ENCODE measurements at regions not wholly inside any gene's neighbourhood (a gene's known extent, or its start where the extent isn't known, plus 50 kb on each side); places are given as distances from the start of the nearest gene placed in this dataset.

DNA sequence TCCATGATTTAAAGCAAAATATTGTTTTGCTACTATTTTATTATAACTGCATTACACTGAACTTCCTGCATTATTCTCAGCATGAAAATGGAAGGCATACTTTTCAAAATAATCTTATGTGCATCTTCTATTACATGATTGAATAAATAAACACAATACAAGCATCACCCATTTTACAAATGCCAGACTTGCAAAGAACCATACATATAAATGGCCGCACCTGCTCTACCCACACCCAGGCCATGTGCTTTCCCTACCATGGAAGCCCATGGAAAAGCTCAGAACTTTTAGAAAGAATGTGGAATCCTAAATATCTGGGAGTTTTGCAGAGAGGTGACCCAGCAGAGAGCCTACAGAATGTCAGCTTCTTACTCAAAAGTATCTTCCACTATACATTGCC, 127.2 kb downstream of the SHOX2 start:
- H3K27ac ChIP-seq = no peak overlapping the region
- TF ChIP-seq, protein P1, sequence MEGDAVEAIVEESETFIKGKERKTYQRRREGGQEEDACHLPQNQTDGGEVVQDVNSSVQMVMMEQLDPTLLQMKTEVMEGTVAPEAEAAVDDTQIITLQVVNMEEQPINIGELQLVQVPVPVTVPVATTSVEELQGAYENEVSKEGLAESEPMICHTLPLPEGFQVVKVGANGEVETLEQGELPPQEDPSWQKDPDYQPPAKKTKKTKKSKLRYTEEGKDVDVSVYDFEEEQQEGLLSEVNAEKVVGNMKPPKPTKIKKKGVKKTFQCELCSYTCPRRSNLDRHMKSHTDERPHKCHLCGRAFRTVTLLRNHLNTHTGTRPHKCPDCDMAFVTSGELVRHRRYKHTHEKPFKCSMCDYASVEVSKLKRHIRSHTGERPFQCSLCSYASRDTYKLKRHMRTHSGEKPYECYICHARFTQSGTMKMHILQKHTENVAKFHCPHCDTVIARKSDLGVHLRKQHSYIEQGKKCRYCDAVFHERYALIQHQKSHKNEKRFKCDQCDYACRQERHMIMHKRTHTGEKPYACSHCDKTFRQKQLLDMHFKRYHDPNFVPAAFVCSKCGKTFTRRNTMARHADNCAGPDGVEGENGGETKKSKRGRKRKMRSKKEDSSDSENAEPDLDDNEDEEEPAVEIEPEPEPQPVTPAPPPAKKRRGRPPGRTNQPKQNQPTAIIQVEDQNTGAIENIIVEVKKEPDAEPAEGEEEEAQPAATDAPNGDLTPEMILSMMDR (conservative IDR thresholded peaks at IDR 0.05) = no peak
- TF ChIP-seq ZFX (IDR thresholded peaks at IDR 0.05) = no peak

- TF ChIP-seq, protein P1 (conservative IDR thresholded peaks at IDR 0.05) = no peak
- no peak for TF ChIP-seq ZFX (IDR thresholded peaks at IDR 0.05)
- no peak overlapping the region for H3K27ac ChIP-seq
Measured at GRCh38 chr3:157961665-157962064, 144.6 kb downstream of the SHOX2 start.

GRCh38 chr3:157958457-157958856, 147.8 kb downstream of the SHOX2 start:
- no peak for TF ChIP-seq ZFX (IDR thresholded peaks at IDR 0.05)
- TF ChIP-seq, protein P1 (conservative IDR thresholded peaks at IDR 0.05) = no peak
- H3K27ac ChIP-seq = no peak overlapping the region

DNA sequence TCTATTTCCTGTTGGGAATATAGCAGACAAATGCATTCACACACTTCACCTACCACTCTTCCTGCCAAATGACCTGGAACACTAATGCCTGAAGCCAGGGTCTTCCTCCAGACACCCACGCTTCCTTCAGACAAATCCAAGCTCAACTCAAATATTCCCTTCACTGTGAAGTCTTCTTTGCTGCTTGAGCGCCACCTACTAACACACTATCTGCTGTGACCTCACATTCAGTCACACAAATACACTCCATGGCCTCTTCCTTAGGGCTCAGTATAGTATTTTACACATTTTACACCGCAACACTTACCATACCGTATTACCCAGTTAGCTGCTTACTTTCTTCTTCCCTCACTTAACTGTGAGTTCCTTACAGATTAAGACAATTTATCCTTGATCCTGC, 149.4 kb downstream of the SHOX2 start:
- H3K27ac ChIP-seq = no peak overlapping the region
- TF ChIP-seq, protein P1 (conservative IDR thresholded peaks at IDR 0.05) = no peak

- TF ChIP-seq ZFX (IDR thresholded peaks at IDR 0.05) = no peak
- TF ChIP-seq, protein P1 (conservative IDR thresholded peaks at IDR 0.05) = no peak
- no peak overlapping the region for H3K27ac ChIP-seq
Measured at GRCh38 chr3:157956176-157956575, 150.0 kb downstream of the SHOX2 start.

DNA sequence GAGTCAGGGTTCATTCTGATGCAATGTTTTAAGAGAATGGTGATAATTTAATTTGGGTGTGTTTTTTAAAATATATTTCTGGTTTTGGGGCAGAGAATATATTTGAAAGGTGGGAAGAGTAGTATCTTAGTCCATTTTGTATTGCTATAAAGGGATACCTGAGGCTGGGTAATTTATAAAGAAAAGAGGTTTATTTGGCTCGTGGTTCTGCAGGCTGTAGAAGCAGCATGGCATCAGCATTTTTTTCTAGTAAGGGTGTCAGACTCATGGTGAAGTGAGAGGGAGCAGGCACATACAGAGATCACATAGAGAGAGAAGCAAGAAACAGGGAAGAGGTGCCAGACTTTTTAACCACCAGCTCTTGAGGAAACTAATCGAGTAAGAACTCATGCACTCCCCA, 152.7 kb downstream of the SHOX2 start:
- no peak for TF ChIP-seq ZFX (IDR thresholded peaks at IDR 0.05)
- TF ChIP-seq, protein P1 (conservative IDR thresholded peaks at IDR 0.05) = no peak
- no peak overlapping the region for H3K27ac ChIP-seq

GRCh38 chr3:157948605-157949383, 157.4 kb downstream of the SHOX2 start:
- TF ChIP-seq, protein P1 (conservative IDR thresholded peaks at IDR 0.05) = no peak
- TF ChIP-seq ZFX (IDR thresholded peaks at IDR 0.05) = no peak
- H3K27ac ChIP-seq = no peak overlapping the region
